CD1c-positive myeloid dendritic cell (primary cell): ENCODE measurements at regions not wholly inside any gene's neighbourhood (a gene's known extent, or its start where the extent isn't known, plus 50 kb on each side); places are given as distances from the start of the nearest gene placed in this dataset.

Experiments
- DNase-seq: peaks from one replicate; pipeline ENCODE4 v3.0.0-alpha.2; 2016; ENCODE audit errors: extremely low spot score

GRCh38 chr21:27315373-27315772 lies 348.5 kb upstream of the ADAMTS5 start:
- DNase-seq: no peak

GRCh38 chr21:27314131-27314530 lies 347.2 kb upstream of the ADAMTS5 start:
- DNase-seq: no peak

GRCh38 chr21:27306791-27307775 lies 340.2 kb upstream of the ADAMTS5 start:
- DNase-seq: no peak

- DNase-seq: no peak
Observed at GRCh38 chr21:27306206-27306605, 339.3 kb upstream of the ADAMTS5 start.

- no peak for DNase-seq
Observed at GRCh38 chr21:27301220-27301619, 334.3 kb upstream of the ADAMTS5 start.

GRCh38 chr21:27300770-27301169 lies 333.9 kb upstream of the ADAMTS5 start:
- DNase-seq: no peak

- DNase-seq: no peak
Observed at GRCh38 chr21:27298465-27298864, 331.6 kb upstream of the ADAMTS5 start.

GRCh38 chr21:27293239-27293638 lies 326.4 kb upstream of the ADAMTS5 start:
- no peak for DNase-seq

GRCh38 chr21:27292783-27293182 lies 325.9 kb upstream of the ADAMTS5 start:
- DNase-seq: no peak

GRCh38 chr21:27292229-27292628 lies 325.3 kb upstream of the ADAMTS5 start:
- DNase-seq: no peak

GRCh38 chr21:27291006-27291405 lies 324.1 kb upstream of the ADAMTS5 start:
- no peak for DNase-seq

GRCh38 chr21:27290028-27290427 lies 323.1 kb upstream of the ADAMTS5 start:
- DNase-seq: no peak

GRCh38 chr21:27286760-27287159 lies 319.9 kb upstream of the ADAMTS5 start:
- no peak for DNase-seq

GRCh38 chr21:27277110-27277509 lies 310.2 kb upstream of the ADAMTS5 start:
- DNase-seq: no peak

GRCh38 chr21:27275294-27275927 lies 308.5 kb upstream of the ADAMTS5 start:
- peak; percentile 28 for DNase-seq

GRCh38 chr21:27269644-27270043 lies 302.8 kb upstream of the ADAMTS5 start:
- no peak for DNase-seq

- no peak for DNase-seq
Observed at GRCh38 chr21:27268290-27268689, 301.4 kb upstream of the ADAMTS5 start.

- DNase-seq: no peak
Observed at GRCh38 chr21:27265949-27266348, 299.1 kb upstream of the ADAMTS5 start.

- DNase-seq: no peak
Observed at GRCh38 chr21:27265492-27265891, 298.6 kb upstream of the ADAMTS5 start.

GRCh38 chr21:27261676-27262075 lies 294.8 kb upstream of the ADAMTS5 start:
- DNase-seq: no peak

- no peak for DNase-seq
Observed at GRCh38 chr21:27260728-27261127, 293.8 kb upstream of the ADAMTS5 start.

- DNase-seq: no peak
Observed at GRCh38 chr21:27258742-27259448, 292.0 kb upstream of the ADAMTS5 start.
